OCI-LY1 (cell line): ENCODE measurements at regions not wholly inside any gene's neighbourhood (a gene's known extent, or its start where the extent isn't known, plus 50 kb on each side); places are given as distances from the start of the nearest gene placed in this dataset.

ENCODE experiments used
- H2AFZ ChIP-seq: fragments of 200-600 bp; sonication (generic), shearing (Covaris generic); 2 replicates; pipeline ENCODE4 v1.6.0; 2014; ENCODE audit warnings: antibody characterized with exemption, mild to moderate bottlenecking, low read length
- H3F3A ChIP-seq: fragments of 200-600 bp; sonication (generic), shearing (Covaris generic); 2 replicates; pipeline ENCODE4 v1.6.0; 2014; ENCODE audit warnings: mild to moderate bottlenecking, antibody characterized with exemption, low read length, moderate library complexity; ENCODE audit not compliant: insufficient read depth
- H3K27ac ChIP-seq: fragments of 200-600 bp; sonication (generic); 2 replicates; pipeline ENCODE4 v1.5.1; 2014; ENCODE audit warnings: low read length, mixed run types, mild to moderate bottlenecking, low read depth; ENCODE audit not compliant: poor library complexity, severe bottlenecking
- H3K27me3 ChIP-seq: fragments of 200-600 bp; sonication (generic); 2 replicates; pipeline ENCODE4 v1.6.0; 2014; ENCODE audit warnings: antibody characterized with exemption, mild to moderate bottlenecking, low read length, moderate library complexity; ENCODE audit not compliant: insufficient read depth
- H3K36me3 ChIP-seq: fragments of 200-600 bp; sonication (generic); 2 replicates; pipeline ENCODE4 v1.6.1; 2014; ENCODE audit warnings: mild to moderate bottlenecking, antibody characterized with exemption, low read length, moderate library complexity, mixed read lengths; ENCODE audit not compliant: insufficient read depth
- H3K4me1 ChIP-seq: fragments of 200-600 bp; sonication (generic); 2 replicates; pipeline ENCODE4 v1.5.1; 2014; ENCODE audit warnings: mild to moderate bottlenecking, low read length, moderate library complexity; ENCODE audit not compliant: insufficient read depth, severe bottlenecking
- H3K4me2 ChIP-seq: fragments of 200-600 bp; sonication (generic), shearing (Covaris generic); 2 replicates; pipeline ENCODE4 v1.6.1; 2014; ENCODE audit warnings: low read length
- H3K4me3 ChIP-seq: fragments of 200-600 bp; sonication (generic); 2 replicates; pipeline ENCODE4 v1.5.1; 2014; ENCODE audit warnings: low read length, low read depth, mild to moderate bottlenecking, mixed read lengths; ENCODE audit not compliant: poor library complexity, severe bottlenecking
- H3K79me2 ChIP-seq: fragments of 200-600 bp; shearing (Covaris generic); 2 replicates; pipeline ENCODE4 v1.6.1; 2016; ENCODE audit warnings: mixed run types, low read length, mixed read lengths; ENCODE audit not compliant: insufficient read depth
- H3K9ac ChIP-seq: fragments of 200-600 bp; sonication (generic), shearing (Covaris generic); 2 replicates; pipeline ENCODE4 v1.6.1; 2014; ENCODE audit warnings: mild to moderate bottlenecking, low read length, mixed read lengths
- H3K9me2 ChIP-seq: fragments of 200-600 bp; sonication (generic), shearing (Covaris generic); 2 replicates; pipeline ENCODE4 v1.6.1; 2014; ENCODE audit warnings: low read depth, mild to moderate bottlenecking, low read length, mixed read lengths
- H3K9me3 ChIP-seq: fragments of 200-600 bp; shearing (Covaris generic); 2 replicates; pipeline ENCODE4 v1.6.1; 2014; ENCODE audit warnings: low read length, mixed read lengths
- H4K20me1 ChIP-seq: fragments of 200-600 bp; sonication (generic), shearing (Covaris generic); 2 replicates; pipeline ENCODE4 v1.6.0; 2016; ENCODE audit warnings: mild to moderate bottlenecking, low read length; ENCODE audit not compliant: insufficient read depth
- EZH2 ChIP-seq: fragments of 200-600 bp; sonication (generic), shearing (Covaris generic); IDR thresholded peaks from 2 replicates; pipeline ENCODE4 v1.8.0; 2017; ENCODE audit warnings: borderline replicate concordance, mixed run types, mild to moderate bottlenecking, antibody characterized with exemption, low read length, moderate library complexity, mixed read lengths
- TF ChIP-seq, protein P1 (sequence below): fragments of 200-600 bp; sonication (generic), shearing (Covaris generic); IDR thresholded peaks from 2 replicates; pipeline ENCODE4 v1.5.1; 2017; ENCODE audit warnings: mild to moderate bottlenecking, antibody characterized with exemption, low read length, moderate library complexity, mixed read lengths

DNA sequence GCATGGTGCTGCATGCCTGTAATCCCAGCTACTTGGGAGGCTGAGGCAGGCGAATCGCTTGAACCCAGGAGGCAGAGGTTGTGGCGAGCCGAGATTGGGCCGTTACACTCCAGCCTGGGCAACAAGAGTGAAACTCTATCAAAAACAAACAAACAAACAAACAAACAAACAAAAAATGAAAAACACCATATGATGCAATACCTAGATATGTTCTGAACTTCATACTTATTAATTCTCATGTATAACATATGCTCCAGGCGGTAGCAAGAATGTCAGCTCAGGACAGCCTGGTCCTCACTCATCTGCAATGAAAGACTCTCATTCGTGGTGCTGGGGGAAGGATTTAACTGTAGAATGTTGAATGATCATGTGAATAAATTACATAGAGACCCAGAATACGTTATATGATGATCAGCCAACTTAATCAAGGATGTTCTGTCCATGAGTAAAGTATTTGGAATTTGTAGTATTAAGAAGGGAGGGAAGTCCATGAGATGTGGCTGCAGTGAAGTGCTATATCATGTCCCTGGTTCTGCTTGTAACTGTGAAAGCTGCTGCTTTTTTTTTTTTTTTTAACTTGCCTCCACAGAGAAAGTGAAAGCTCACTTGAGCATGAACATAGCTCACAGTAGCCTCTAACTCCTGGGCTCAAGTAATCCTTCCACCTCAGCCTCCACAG is 206.8 kb downstream of the UQCRFS1 start:
- H3K36me3 ChIP-seq: no peaks in the 10 kb centered on the region
- no peak overlapping the region for H3K4me3 ChIP-seq
- H3K27me3 ChIP-seq: no peaks in the 10 kb centered on the region; the same call in 1 of the 2 replicates
- no peaks in the 10 kb centered on the region for H3F3A ChIP-seq
- H4K20me1 ChIP-seq: no peaks in the 10 kb centered on the region
- no peak for TF ChIP-seq EZH2
- TF ChIP-seq, protein P1, sequence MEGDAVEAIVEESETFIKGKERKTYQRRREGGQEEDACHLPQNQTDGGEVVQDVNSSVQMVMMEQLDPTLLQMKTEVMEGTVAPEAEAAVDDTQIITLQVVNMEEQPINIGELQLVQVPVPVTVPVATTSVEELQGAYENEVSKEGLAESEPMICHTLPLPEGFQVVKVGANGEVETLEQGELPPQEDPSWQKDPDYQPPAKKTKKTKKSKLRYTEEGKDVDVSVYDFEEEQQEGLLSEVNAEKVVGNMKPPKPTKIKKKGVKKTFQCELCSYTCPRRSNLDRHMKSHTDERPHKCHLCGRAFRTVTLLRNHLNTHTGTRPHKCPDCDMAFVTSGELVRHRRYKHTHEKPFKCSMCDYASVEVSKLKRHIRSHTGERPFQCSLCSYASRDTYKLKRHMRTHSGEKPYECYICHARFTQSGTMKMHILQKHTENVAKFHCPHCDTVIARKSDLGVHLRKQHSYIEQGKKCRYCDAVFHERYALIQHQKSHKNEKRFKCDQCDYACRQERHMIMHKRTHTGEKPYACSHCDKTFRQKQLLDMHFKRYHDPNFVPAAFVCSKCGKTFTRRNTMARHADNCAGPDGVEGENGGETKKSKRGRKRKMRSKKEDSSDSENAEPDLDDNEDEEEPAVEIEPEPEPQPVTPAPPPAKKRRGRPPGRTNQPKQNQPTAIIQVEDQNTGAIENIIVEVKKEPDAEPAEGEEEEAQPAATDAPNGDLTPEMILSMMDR: no peak
- H3K9me2 ChIP-seq: no peaks in the 10 kb centered on the region
- H3K9ac ChIP-seq: no peak overlapping the region
- H3K9me3 ChIP-seq: no peaks in the 10 kb centered on the region
- H3K79me2 ChIP-seq: no peaks in the 10 kb centered on the region
- H3K4me2 ChIP-seq: no peak overlapping the region
- no peak overlapping the region for H2AFZ ChIP-seq
- no peaks in the 10 kb centered on the region for H3K4me1 ChIP-seq
- no peak overlapping the region for H3K27ac ChIP-seq

DNA sequence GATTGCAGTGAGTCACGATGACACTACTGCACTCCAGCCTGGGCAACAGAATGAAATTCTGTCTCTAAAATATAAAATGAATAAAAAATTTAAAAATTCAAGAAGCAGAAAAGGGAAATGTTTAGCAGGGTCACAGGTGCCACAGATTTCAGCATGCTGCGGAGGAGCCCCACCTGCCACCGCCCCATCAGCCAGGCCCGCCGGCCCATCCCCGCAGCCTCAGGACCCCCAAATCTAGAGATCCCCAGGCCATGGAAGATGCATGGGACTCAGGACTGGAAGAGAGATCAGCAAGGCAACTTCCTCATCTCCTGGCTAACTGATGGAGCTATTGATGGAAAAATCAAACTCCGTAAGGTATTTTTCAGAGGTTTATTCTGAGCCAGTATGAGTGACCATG is 208.2 kb downstream of the UQCRFS1 start:
- no peaks in the 10 kb centered on the region for H4K20me1 ChIP-seq
- no peaks in the 10 kb centered on the region for H3K9me3 ChIP-seq
- no peak overlapping the region for H2AFZ ChIP-seq
- H3K4me1 ChIP-seq: no peaks in the 10 kb centered on the region
- H3K27ac ChIP-seq: no peak overlapping the region
- no peaks in the 10 kb centered on the region for H3K9me2 ChIP-seq
- no peaks in the 10 kb centered on the region for H3F3A ChIP-seq
- no peak overlapping the region for H3K9ac ChIP-seq
- H3K36me3 ChIP-seq: no peaks in the 10 kb centered on the region
- TF ChIP-seq, protein P1: no peak
- TF ChIP-seq EZH2: no peak
- H3K4me3 ChIP-seq: no peak overlapping the region
- H3K4me2 ChIP-seq: no peak overlapping the region
- H3K79me2 ChIP-seq: no peaks in the 10 kb centered on the region
- H3K27me3 ChIP-seq: no peaks in the 10 kb centered on the region; the same call in 1 of the 2 replicates

DNA sequence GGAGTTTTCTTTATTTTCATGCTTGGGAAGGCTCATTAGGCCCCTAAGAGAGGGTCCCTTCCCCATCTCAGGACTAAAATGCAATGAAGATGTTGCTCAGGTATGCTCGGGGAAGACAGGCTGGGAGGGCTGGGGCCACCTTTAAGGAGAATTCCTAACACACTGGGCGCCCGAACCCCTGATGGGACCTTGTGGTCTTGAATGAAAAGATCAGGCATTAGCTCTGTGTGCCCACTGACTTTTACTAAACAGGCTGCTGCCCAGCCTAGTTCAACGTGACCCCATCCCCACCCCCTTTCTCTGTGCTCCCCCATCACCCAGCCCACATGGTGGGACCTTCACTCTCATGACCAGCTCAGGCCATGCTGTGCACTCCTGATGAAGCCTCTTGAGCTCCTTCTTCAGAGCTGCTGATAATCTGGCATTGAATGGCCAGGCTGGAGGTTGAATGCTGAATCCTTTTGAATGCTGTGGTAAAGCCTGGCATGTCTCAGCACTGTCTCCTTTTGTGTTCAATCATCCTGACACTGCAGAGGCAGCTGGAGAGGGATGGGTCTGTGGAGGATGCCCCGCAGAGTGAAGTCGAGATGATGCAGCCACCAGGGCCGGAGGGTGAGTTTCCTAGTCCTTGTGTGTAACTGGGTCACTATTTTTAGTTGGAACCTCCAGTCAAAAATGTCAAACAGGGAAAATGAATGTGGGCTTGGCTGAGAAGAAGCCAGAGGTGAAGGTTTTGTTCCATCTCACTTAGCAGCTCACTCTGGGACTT is 209.1 kb downstream of the UQCRFS1 start:
- no peaks in the 10 kb centered on the region for H3K9me2 ChIP-seq
- no peak for TF ChIP-seq EZH2
- TF ChIP-seq, protein P1: no peak

More for the DNA sequence above, 209.1 kb downstream of the UQCRFS1 start:
- H3K4me1 ChIP-seq: no peaks in the 10 kb centered on the region
- no peaks in the 10 kb centered on the region for H3K9me3 ChIP-seq
- H3K27me3 ChIP-seq: no peaks in the 10 kb centered on the region; the same call in 1 of the 2 replicates
- no peaks in the 10 kb centered on the region for H3K79me2 ChIP-seq
- no peaks in the 10 kb centered on the region for H3F3A ChIP-seq
- no peak overlapping the region for H2AFZ ChIP-seq
- H3K36me3 ChIP-seq: no peaks in the 10 kb centered on the region
- H4K20me1 ChIP-seq: no peaks in the 10 kb centered on the region
- no peak overlapping the region for H3K4me2 ChIP-seq
- H3K9ac ChIP-seq: no peak overlapping the region
- no peak overlapping the region for H3K4me3 ChIP-seq
- H3K27ac ChIP-seq: no peak overlapping the region
